ENCODE measurements at regions not wholly inside any gene's neighbourhood (a gene's known extent, or its start where the extent isn't known, plus 50 kb on each side); places are given as distances from the start of the nearest gene placed in this dataset.

- Histone ChIP-seq H3K36me3 (replicated peaks; ENCODE audit: control insufficient read depth, insufficient read depth, low read length) (no peaks in the 10 kb centered on the region), H3K27me3 (ENCODE audit: control insufficient read depth, insufficient read depth, low read length) (no peaks in the 10 kb centered on the region), H3K4me3 (ENCODE audit: insufficient read depth, low read depth, low read length) (no peak overlapping the region)
- DNase-seq: no peak
Measured at GRCh38 chr1:94334764-94335163, 83.4 kb upstream of the ABCD3 start.

- H3K4me3 ChIP-seq (ENCODE audit: insufficient read depth, low read depth, low read length): no peak overlapping the region
- DNase-seq: no peak
- H3K36me3 ChIP-seq (replicated peaks; ENCODE audit: control insufficient read depth, insufficient read depth, low read length): no peaks in the 10 kb centered on the region
- H3K27me3 ChIP-seq (ENCODE audit: control insufficient read depth, insufficient read depth, low read length): no peaks in the 10 kb centered on the region
Measured at GRCh38 chr1:94332952-94333351, 85.2 kb upstream of the ABCD3 start.

GRCh38 chr1:94332516-94332915, 85.7 kb upstream of the ABCD3 start:
- no peaks in the 10 kb centered on the region for H3K36me3 ChIP-seq (replicated peaks; ENCODE audit: control insufficient read depth, insufficient read depth, low read length)
- H3K4me3 ChIP-seq (ENCODE audit: insufficient read depth, low read depth, low read length): no peak overlapping the region
- no peaks in the 10 kb centered on the region for H3K27me3 ChIP-seq (ENCODE audit: control insufficient read depth, insufficient read depth, low read length)
- DNase-seq: no peak

GRCh38 chr1:94329986-94330385, 88.2 kb upstream of the ABCD3 start:
- peak; percentile 18 for DNase-seq
- no peaks in the 10 kb centered on the region for H3K27me3 ChIP-seq (ENCODE audit: control insufficient read depth, insufficient read depth, low read length)
- H3K4me3 ChIP-seq (ENCODE audit: insufficient read depth, low read depth, low read length): no peak overlapping the region
- no peaks in the 10 kb centered on the region for H3K36me3 ChIP-seq (replicated peaks; ENCODE audit: control insufficient read depth, insufficient read depth, low read length)

GRCh38 chr1:94329276-94329675, 88.9 kb upstream of the ABCD3 start:
- Histone ChIP-seq H3K27me3 (ENCODE audit: control insufficient read depth, insufficient read depth, low read length) (no peaks in the 10 kb centered on the region), H3K4me3 (ENCODE audit: insufficient read depth, low read depth, low read length) (no peak overlapping the region), H3K36me3 (replicated peaks; ENCODE audit: control insufficient read depth, insufficient read depth, low read length) (no peaks in the 10 kb centered on the region)
- no peak for DNase-seq

- no peak overlapping the region for H3K4me3 ChIP-seq (ENCODE audit: insufficient read depth, low read depth, low read length)
- peak; percentile 34 for DNase-seq
- no peaks in the 10 kb centered on the region for H3K27me3 ChIP-seq (ENCODE audit: control insufficient read depth, insufficient read depth, low read length)
- H3K36me3 ChIP-seq (replicated peaks; ENCODE audit: control insufficient read depth, insufficient read depth, low read length): no peaks in the 10 kb centered on the region
Measured at GRCh38 chr1:94327001-94327690, 89.8 kb upstream of the ARHGAP29 start.

GRCh38 chr1:94326329-94326728, 88.9 kb upstream of the ARHGAP29 start:
- peak; percentile 19 for DNase-seq
- Histone ChIP-seq H3K36me3 (replicated peaks; ENCODE audit: control insufficient read depth, insufficient read depth, low read length) (no peaks in the 10 kb centered on the region), H3K4me3 (ENCODE audit: insufficient read depth, low read depth, low read length) (no peak overlapping the region), H3K27me3 (ENCODE audit: control insufficient read depth, insufficient read depth, low read length) (no peaks in the 10 kb centered on the region)

- H3K36me3 ChIP-seq (replicated peaks; ENCODE audit: control insufficient read depth, insufficient read depth, low read length): no peaks in the 10 kb centered on the region
- H3K4me3 ChIP-seq (ENCODE audit: insufficient read depth, low read depth, low read length): no peak overlapping the region
- H3K27me3 ChIP-seq (ENCODE audit: control insufficient read depth, insufficient read depth, low read length): no peaks in the 10 kb centered on the region
- DNase-seq: no peak
Measured at GRCh38 chr1:94325377-94326302, 88.3 kb upstream of the ARHGAP29 start.

GRCh38 chr1:94324178-94324544, 86.8 kb upstream of the ARHGAP29 start:
- no peak for DNase-seq
- no peak overlapping the region for H3K4me3 ChIP-seq (ENCODE audit: insufficient read depth, low read depth, low read length)
- H3K27me3 ChIP-seq (ENCODE audit: control insufficient read depth, insufficient read depth, low read length): no peaks in the 10 kb centered on the region; the same call in 1 of the 2 replicates
- no peaks in the 10 kb centered on the region for H3K36me3 ChIP-seq (replicated peaks; ENCODE audit: control insufficient read depth, insufficient read depth, low read length)

GRCh38 chr1:94323311-94324177, 86.2 kb upstream of the ARHGAP29 start:
- Histone ChIP-seq H3K36me3 (replicated peaks; ENCODE audit: control insufficient read depth, insufficient read depth, low read length) (no peaks in the 10 kb centered on the region), H3K27me3 (ENCODE audit: control insufficient read depth, insufficient read depth, low read length) (no peaks in the 10 kb centered on the region; the same call in 1 of the 2 replicates), H3K4me3 (ENCODE audit: insufficient read depth, low read depth, low read length) (no peak overlapping the region)
- DNase-seq: no peak

- H3K36me3 ChIP-seq (replicated peaks; ENCODE audit: control insufficient read depth, insufficient read depth, low read length): no peaks in the 10 kb centered on the region
- no peak overlapping the region for H3K4me3 ChIP-seq (ENCODE audit: insufficient read depth, low read depth, low read length)
- no peaks in the 10 kb centered on the region; the same call in 1 of the 2 replicates for H3K27me3 ChIP-seq (ENCODE audit: control insufficient read depth, insufficient read depth, low read length)
- no peak for DNase-seq
Measured at GRCh38 chr1:94322696-94323095, 85.3 kb upstream of the ARHGAP29 start.

- no peak for DNase-seq
- Histone ChIP-seq H3K4me3 (ENCODE audit: insufficient read depth, low read depth, low read length) (no peak overlapping the region), H3K27me3 (ENCODE audit: control insufficient read depth, insufficient read depth, low read length) (no peaks in the 10 kb centered on the region; the same call in 1 of the 2 replicates), H3K36me3 (replicated peaks; ENCODE audit: control insufficient read depth, insufficient read depth, low read length) (no peaks in the 10 kb centered on the region)
Measured at GRCh38 chr1:94321662-94322061, 84.3 kb upstream of the ARHGAP29 start.

- DNase-seq: no peak
- no peaks in the 10 kb centered on the region for H3K36me3 ChIP-seq (replicated peaks; ENCODE audit: control insufficient read depth, insufficient read depth, low read length)
- H3K27me3 ChIP-seq (ENCODE audit: control insufficient read depth, insufficient read depth, low read length): no peaks in the 10 kb centered on the region; the same call in 1 of the 2 replicates
- no peak overlapping the region for H3K4me3 ChIP-seq (ENCODE audit: insufficient read depth, low read depth, low read length)
Measured at GRCh38 chr1:94319319-94320102, 82.1 kb upstream of the ARHGAP29 start.

Measured in H7 (cell line).